K562 (cell line): ENCODE measurements at regions not wholly inside any gene's neighbourhood (a gene's known extent, or its start where the extent isn't known, plus 50 kb on each side); places are given as distances from the start of the nearest gene placed in this dataset.
"Not testable (repeated sequence)": the region's sequence is repeated elsewhere in the genome, so short reads cannot be mapped to it uniquely, and the experiment has no call there.

ENCODE experiments used
- ATAC-seq: fragments of 200-7000 bp; cut with Tn5 transposase; 3 replicates; pipeline ENCODE4 v1.9.1; 2020; ENCODE audit warnings: moderate library complexity
- BruUV-seq: library from RNA; stranded (reverse); fragments of 400-500 nt; replicated peaks from 2 replicates; lab custom pipeline; 2021; lab: Mats Ljungman, UMichigan
- CTCF ChIA-PET: fragments of 300-600 bp; formaldehyde crosslinking; extraction: SDS; loops from one replicate; lab custom pipeline; 2021; ENCODE audit warnings: low intra/inter-chr PET ratio; lab: Yijun Ruan, JAX
- POLR2A ChIA-PET: fragments of 300-600, 350-650 bp; sonication (Branson Sonifier 250); formaldehyde crosslinking; extraction: SDS; loops from one replicate; lab custom pipeline; 2021; ENCODE audit warnings: antibody characterized with exemption, inconsistent platforms; lab: Yijun Ruan, JAX
- DNase-seq, 4 experiments: peaks; one replicate each; pipeline versions ENCODE4 v3.0.0 to v3.0.0-alpha.2; 2011 to 2018; ENCODE audit warnings: low spot score in 3 of 4, mixed read lengths in 3 of 4; ENCODE audit errors: extremely low read depth in 1 of 4
- FAIRE-seq: peaks from 2 replicates; lab custom pipeline; 2011; peaks lifted over from hg19 to GRCh38; lab: Jason Lieb, UNC
- H2AFZ ChIP-seq: 2 replicates; pipeline ENCODE4 v1.6.0; 2011; ENCODE audit warnings: low read depth, low read length, control low read depth, inconsistent platforms
- H3K27ac ChIP-seq: fragments of 200-600 bp; 3 replicates; pipeline ENCODE4 v1.8.0; 2011; ENCODE audit warnings: low read depth, mild to moderate bottlenecking, control low read depth, inconsistent platforms, low read length, moderate library complexity, mixed read lengths; ENCODE audit errors: extremely low read depth
- H3K27me3 ChIP-seq, 2 experiments: fragments of 300-600 bp in 1 of 2; 2 replicates in 1 of 2; 3 replicates in 1 of 2; pipeline versions ENCODE4 v1.6.0 to v1.8.0; 2011; ENCODE audit warnings: inconsistent platforms in 2 of 2, low read length in 2 of 2, mild to moderate bottlenecking in 1 of 2, mixed read lengths in 1 of 2, moderate library complexity in 1 of 2; ENCODE audit not compliant: control insufficient read depth in 2 of 2, insufficient read depth in 2 of 2
- H3K36me3 ChIP-seq: fragments of 300-600 bp; 3 replicates; pipeline ENCODE4 v1.8.0; 2011; ENCODE audit warnings: mild to moderate bottlenecking, low read length, inconsistent platforms; ENCODE audit not compliant: control insufficient read depth, insufficient read depth
- H3K4me1 ChIP-seq, 2 experiments: fragments of 200-600 bp in 1 of 2; replicated peaks in 1 of 2; 2 replicates in 1 of 2; 3 replicates in 1 of 2; pipeline versions ENCODE4 v1.5.1 to v1.8.0; 2011; ENCODE audit warnings: inconsistent platforms in 2 of 2, low read length in 2 of 2, mild to moderate bottlenecking in 1 of 2, mixed read lengths in 1 of 2, moderate library complexity in 1 of 2; ENCODE audit not compliant: control insufficient read depth in 2 of 2, insufficient read depth in 2 of 2
- H3K4me2 ChIP-seq: 2 replicates; pipeline ENCODE4 v1.6.1; 2011; ENCODE audit warnings: low read length, control low read depth, inconsistent platforms, mixed read lengths; ENCODE audit not compliant: insufficient read depth
- H3K4me3 ChIP-seq: fragments of 200-600 bp; sonication (generic), shearing (Covaris generic); 2 replicates; pipeline ENCODE4 v1.5.1; 2016; ENCODE audit warnings: control low read depth, inconsistent platforms
- H3K79me2 ChIP-seq: fragments of 200-600 bp; 3 replicates; pipeline ENCODE4 v1.8.0; 2011; ENCODE audit warnings: low read length, inconsistent platforms; ENCODE audit not compliant: control insufficient read depth, insufficient read depth
- H3K9ac ChIP-seq, 2 experiments: 2 replicates each; pipeline versions ENCODE4 v1.6.0 to v1.6.1; 2011; ENCODE audit warnings: low read depth in 2 of 2, low read length in 2 of 2, control low read depth in 1 of 2, inconsistent platforms in 1 of 2, mild to moderate bottlenecking in 1 of 2, mixed read lengths in 1 of 2; ENCODE audit not compliant: insufficient read depth in 1 of 2
- H3K9me1 ChIP-seq: one replicate; pipeline ENCODE4 v1.6.0; 2011; ENCODE audit warnings: inconsistent platforms, mild to moderate bottlenecking, low read length, moderate library complexity; ENCODE audit not compliant: control insufficient read depth, insufficient read depth
- H3K9me3 ChIP-seq: replicated peaks from 2 replicates; pipeline ENCODE4 v1.5.1; 2011; ENCODE audit warnings: low read depth, low read length, inconsistent platforms; ENCODE audit not compliant: control insufficient read depth, insufficient read depth
- H4K20me1 ChIP-seq: replicated peaks from 2 replicates; pipeline ENCODE4 v1.6.1; 2011; ENCODE audit warnings: low read length, inconsistent platforms, mixed read lengths; ENCODE audit not compliant: control insufficient read depth, insufficient read depth
- CC2D1A ChIP-seq: fragments of 450-650 bp; IDR thresholded peaks from 2 replicates; pipeline ENCODE4 v1.6.1; 2017; ENCODE audit warnings: mild to moderate bottlenecking
- FOXA3 ChIP-seq, 2 experiments: fragments of 450-650 bp in 1 of 2; sonication (generic) in 1 of 2; formaldehyde crosslinking; IDR thresholded peaks in 1 of 2; conservative IDR thresholded peaks in 1 of 2; 2 replicates each; pipeline versions ENCODE4 v1.4.0 to v1.8.0; 2020 to 2022; ENCODE audit warnings: mild to moderate bottlenecking in 2 of 2, missing genetic modification reagents in 1 of 2
- FOXP1 ChIP-seq: sonication (generic); formaldehyde crosslinking; IDR thresholded peaks from 2 replicates; pipeline ENCODE4 v1.8.0; 2022; ENCODE audit warnings: mild to moderate bottlenecking, missing genetic modification reagents
- HDAC2 ChIP-seq: fragments of 450-650 bp; IDR thresholded peaks from 2 replicates; pipeline ENCODE4 v1.6.1; 2016; ENCODE audit warnings: mild to moderate bottlenecking
- HNRNPUL1 ChIP-seq: fragments of 200-400 bp; formaldehyde crosslinking; IDR thresholded peaks from 2 replicates; pipeline ENCODE4 v1.6.1; 2017; ENCODE audit warnings: low read length
- KLF16 ChIP-seq: IDR thresholded peaks from 2 replicates; pipeline ENCODE4 v1.6.1; 2016; ENCODE audit warnings: antibody characterized with exemption
- MTA3 ChIP-seq: fragments of 450-650 bp; formaldehyde crosslinking; IDR thresholded peaks from 2 replicates; pipeline ENCODE4 v1.6.1; 2017; ENCODE audit warnings: mild to moderate bottlenecking, borderline replicate concordance
- RBFOX2 ChIP-seq: fragments of 200-400 bp; formaldehyde crosslinking; IDR thresholded peaks from 2 replicates; pipeline ENCODE4 v1.6.1; 2017; ENCODE audit warnings: low read depth, mild to moderate bottlenecking, low read length, moderate library complexity
- ZNF143 ChIP-seq: sonication (generic); formaldehyde crosslinking; IDR thresholded peaks from 2 replicates; pipeline ENCODE4 v1.9.0; 2022; ENCODE audit warnings: mild to moderate bottlenecking, missing genetic modification reagents
- ZNF232 ChIP-seq: sonication (generic); formaldehyde crosslinking; IDR thresholded peaks from 2 replicates; pipeline ENCODE4 v1.8.0; 2022; ENCODE audit warnings: mild to moderate bottlenecking, missing genetic modification reagents
- ZNF584 ChIP-seq: fragments of 200-800 bp; sonication (Bioruptor generic); IDR thresholded peaks from 2 replicates; pipeline ENCODE4 v1.6.1; 2016; ENCODE audit warnings: low read depth, mild to moderate bottlenecking, missing genetic modification characterization, missing compliant biosample characterization
- ZNF586 ChIP-seq: fragments of 450-650 bp; formaldehyde crosslinking; conservative IDR thresholded peaks from 2 replicates; pipeline ENCODE4 v1.4.0; 2020; ENCODE audit warnings: mild to moderate bottlenecking, moderate library complexity
- ZNF707 ChIP-seq: fragments of 250-450 bp; sonication (Bioruptor Pico); conservative IDR thresholded peaks from 2 replicates; pipeline ENCODE4 v1.8.0; 2022; ENCODE audit warnings: inconsistent platforms, mild to moderate bottlenecking, moderate library complexity
- ZNF717 ChIP-seq: fragments of 250-450 bp; sonication (Bioruptor Pico); IDR thresholded peaks from 2 replicates; pipeline ENCODE4 v1.5.0; 2021
- WGBS: fragments of 100-300 bp; shearing (Covaris generic); methylation state at CpG from one replicate; pipeline ENCODE4 v1.1.6; 2016; ENCODE audit warnings: low coverage, mixed read lengths; ENCODE audit not compliant: insufficient coverage; ENCODE audit errors: missing lambda C conversion rate; 5-methylcytosine and 5-hydroxymethylcytosine counted together
- in situ Hi-C: fragments of 300-500 bp; cut with MboI; formaldehyde crosslinking; loops from 4 replicates; pipeline ENCODE4 v1.15.0; 2018; ENCODE audit warnings: inconsistent platforms, mixed read lengths
- intact Hi-C: fragments of 100-400 bp; cut with micrococcal nuclease; formaldehyde crosslinking; loops from 2 replicates; pipeline ENCODE4 v1.14.2; 2022

DNA sequence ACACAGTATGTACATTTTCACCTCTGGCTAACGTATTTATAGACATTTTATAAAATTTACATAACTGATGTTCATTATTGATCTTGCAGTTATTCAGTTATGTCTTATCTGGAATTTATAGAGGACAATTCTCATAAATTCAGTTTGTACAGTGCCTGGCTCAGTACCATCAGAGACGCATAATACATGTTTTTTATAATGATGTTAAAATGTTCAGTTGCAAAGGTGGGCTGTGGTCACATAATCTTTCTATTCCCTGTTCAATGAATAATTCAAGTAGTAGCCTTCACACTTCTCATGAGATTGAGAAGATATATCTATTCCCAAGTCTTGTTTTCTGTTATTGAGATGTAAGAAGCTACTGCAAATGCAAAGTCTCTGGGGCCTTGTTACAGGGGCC lies 393.1 kb upstream of the ARRDC3 start:
- H3K79me2 ChIP-seq = no peaks in the 10 kb centered on the region
- POLR2A ChIA-PET = no interaction called here
- no peaks in the 10 kb centered on the region for H3K27me3 ChIP-seq
- CTCF ChIA-PET = no interaction called here
- intact Hi-C loops (no loop called here), in situ Hi-C loops (no loop called here)
- no peaks in the 10 kb centered on the region for H3K9me3 ChIP-seq
- ATAC-seq (no peak), DNase-seq (no peak), FAIRE-seq (no peak)
- H2AFZ ChIP-seq = no peak overlapping the region
- no peaks in the 10 kb centered on the region for H3K4me1 ChIP-seq
- H3K27ac ChIP-seq = no peak overlapping the region
- H3K4me3 ChIP-seq = no peak overlapping the region
- H3K9me1 ChIP-seq = no peaks in the 10 kb centered on the region
- H3K4me2 ChIP-seq = no peak overlapping the region
- no peaks in the 10 kb centered on the region for H4K20me1 ChIP-seq
- H3K36me3 ChIP-seq = no peaks in the 10 kb centered on the region
- BruUV-seq = no TSS peak
- WGBS = 0% methylated on average over 2 of the region's 2 CpGs
- TF ChIP-seq CC2D1A (no peak), ZNF707 (CRISPR knock-in tag) (no peak), RBFOX2 (no peak), FOXA3 (CRISPR knock-in tag; conservative IDR thresholded peaks at IDR 0.05 in 1 of 2, IDR thresholded peaks at IDR 0.05 in 1 of 2) (no peak), ZNF143 (CRISPR knock-in tag) (no peak), ZNF586 (CRISPR knock-in tag) (no peak), ZNF584 (CRISPR knock-in tag) (no peak)
- TF ChIP-seq, all 486 proteins: peak for 0
- no peak overlapping the region for H3K9ac ChIP-seq

DNA sequence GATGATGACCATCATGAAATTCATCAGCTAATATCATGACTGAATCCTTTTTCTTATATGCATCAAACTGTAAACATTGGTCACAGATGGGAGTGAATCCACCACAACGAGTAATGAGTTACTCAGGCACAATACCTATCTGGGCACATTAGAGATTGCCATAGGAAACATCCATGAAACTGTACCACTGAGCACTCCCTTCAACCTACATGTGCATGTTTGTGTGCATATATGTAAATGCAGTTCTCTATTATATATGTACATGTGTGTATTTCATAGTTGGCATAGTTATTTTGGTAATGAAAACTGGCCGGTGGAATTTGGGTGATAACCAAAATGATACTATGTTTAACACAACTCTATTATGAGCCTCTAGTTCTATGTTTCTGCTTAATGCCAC lies 387.3 kb upstream of the ARRDC3 start:
- no peak overlapping the region for H3K9ac ChIP-seq
- no peaks in the 10 kb centered on the region for H3K4me1 ChIP-seq
- BruUV-seq = no TSS peak
- no peaks in the 10 kb centered on the region for H3K9me1 ChIP-seq
- TF ChIP-seq HDAC2 = no peak
- no peak for TF ChIP-seq FOXP1 (CRISPR knock-in tag)
- TF ChIP-seq ZNF717 (CRISPR knock-in tag) = no peak
- TF ChIP-seq ZNF232 = no peak
- TF ChIP-seq HNRNPUL1 = no peak
- no peak for TF ChIP-seq ZNF143 (CRISPR knock-in tag)
- no peak for TF ChIP-seq MTA3
- TF ChIP-seq KLF16 = no peak
- TF ChIP-seq, all 486 proteins: peak for 0
- in situ Hi-C loops = no loop called here
- no peak overlapping the region for H3K4me3 ChIP-seq
- ChIA-PET CTCF (no interaction called here), POLR2A (no interaction called here)
- ATAC-seq = no peak
- H4K20me1 ChIP-seq = no peaks in the 10 kb centered on the region
- no peak overlapping the region for H3K4me2 ChIP-seq
- H2AFZ ChIP-seq = no peak overlapping the region
- H3K27me3 ChIP-seq = no peaks in the 10 kb centered on the region
- no peaks in the 10 kb centered on the region for H3K9me3 ChIP-seq
- 0% methylated on average over 2 of the region's 2 CpGs for WGBS
- no peaks in the 10 kb centered on the region for H3K36me3 ChIP-seq
- intact Hi-C loops = no loop called here
- no peaks in the 10 kb centered on the region for H3K79me2 ChIP-seq
- no peak for FAIRE-seq
- no peak for DNase-seq
- H3K27ac ChIP-seq = no peak overlapping the region

DNA sequence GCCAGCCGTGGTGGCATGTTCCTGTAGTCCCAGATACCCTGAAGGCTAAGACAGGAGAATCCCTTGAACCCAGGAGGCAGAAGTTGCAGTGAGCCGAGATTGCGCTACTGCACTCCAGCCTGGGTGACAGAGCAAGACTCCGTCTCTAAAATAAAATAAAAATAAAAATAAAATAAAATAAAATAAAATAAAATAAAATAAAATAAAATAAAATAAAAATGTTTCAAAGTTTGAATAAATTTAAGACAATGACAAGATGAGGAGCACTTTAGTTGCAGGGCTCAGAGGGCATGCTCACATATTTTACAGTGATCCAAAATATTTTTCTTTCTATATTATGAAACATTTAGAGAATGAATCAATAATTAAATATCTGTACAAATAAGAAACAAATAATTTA lies 374.3 kb upstream of the ARRDC3 start:
- H2AFZ ChIP-seq, DNase-seq, H3K4me3 ChIP-seq, CTCF ChIA-PET, H3K9me1 ChIP-seq, H3K27ac ChIP-seq, H3K4me2 ChIP-seq, H4K20me1 ChIP-seq, H3K27me3 ChIP-seq, POLR2A ChIA-PET, H3K36me3 ChIP-seq, ATAC-seq, in situ Hi-C loops, BruUV-seq, H3K79me2 ChIP-seq, intact Hi-C loops, FAIRE-seq, H3K4me1 ChIP-seq, H3K9me3 ChIP-seq, H3K9ac ChIP-seq: not testable (repeated sequence)
- WGBS = 5% methylated on average over 4 of the region's 4 CpGs
